Epithelial cell of esophagus (primary cell): ENCODE measurements at regions not wholly inside any gene's neighbourhood (a gene's known extent, or its start where the extent isn't known, plus 50 kb on each side); places are given as distances from the start of the nearest gene placed in this dataset.

ENCODE experiments used
- DNase-seq: peaks from one replicate; pipeline ENCODE4 v3.0.0; 2010; ENCODE audit warnings: low read depth
- H3K4me3 ChIP-seq: 2 replicates; pipeline ENCODE4 v1.5.1; 2011; ENCODE audit warnings: mild to moderate bottlenecking, low read length, control low read depth
- CTCF ChIP-seq: IDR thresholded peaks from 2 replicates; pipeline ENCODE4 v1.5.1; 2011; ENCODE audit warnings: low read depth, mild to moderate bottlenecking, low read length, control low read depth, inconsistent platforms; ENCODE audit not compliant: insufficient read depth; ENCODE audit errors: missing control alignments

GRCh38 chr7:130933919-130934318 lies 199.9 kb upstream of the KLF14 start:
- DNase-seq, result no peak
- H3K4me3 ChIP-seq, result no peak overlapping the region
- TF ChIP-seq CTCF, result no peak

GRCh38 chr7:130935564-130936157 lies 201.7 kb upstream of the KLF14 start:
- no peak overlapping the region for H3K4me3 ChIP-seq
- TF ChIP-seq CTCF, result no peak
- DNase-seq, result no peak

- no peak overlapping the region for H3K4me3 ChIP-seq
- DNase-seq, result no peak
- TF ChIP-seq CTCF, result no peak
These were observed 202.4 kb upstream of the KLF14 start for GRCh38 chr7:130936202-130936931.

- no peak for DNase-seq
- no peak overlapping the region for H3K4me3 ChIP-seq
- no peak for TF ChIP-seq CTCF
These were observed 203.0 kb upstream of the KLF14 start for GRCh38 chr7:130937016-130937415.

- H3K4me3 ChIP-seq, result no peak overlapping the region
- no peak for TF ChIP-seq CTCF
These were observed 203.8 kb upstream of the KLF14 start for GRCh38 chr7:130937830-130938229.

GRCh38 chr7:130938661-130939060 lies 204.7 kb upstream of the KLF14 start:
- no peak for TF ChIP-seq CTCF
- no peak overlapping the region for H3K4me3 ChIP-seq
- DNase-seq, result no peak

More at GRCh38 chr7:130937830-130938229, 203.8 kb upstream of the KLF14 start:
- DNase-seq, result no peak
